DND-41 (cell line): ENCODE measurements at regions not wholly inside any gene's neighbourhood (a gene's known extent, or its start where the extent isn't known, plus 50 kb on each side); places are given as distances from the start of the nearest gene placed in this dataset.
"Not testable (repeated sequence)": the region's sequence is repeated elsewhere in the genome, so short reads cannot be mapped to it uniquely, and the experiment has no call there.

Experiments used
- ATAC-seq: fragments of 200-7000 bp; cut with Tn5 transposase; 3 replicates; pipeline ENCODE4 v1.9.1; 2021; ENCODE audit warnings: low read depth; ENCODE audit not compliant: insufficient read depth
- DNase-seq: peaks from one replicate; pipeline ENCODE4 v3.0.0-alpha.2; 2020
- H2AFZ ChIP-seq: 2 replicates; pipeline ENCODE4 v1.6.0; 2012; ENCODE audit warnings: low read depth, low read length
- H3K27ac ChIP-seq: 2 replicates; pipeline ENCODE4 v1.5.1; 2012; ENCODE audit warnings: low read length, inconsistent platforms
- H3K27me3 ChIP-seq: fragments of 200-600 bp; sonication (generic); 2 replicates; pipeline ENCODE4 v1.6.0; 2012; ENCODE audit warnings: low read length, mild to moderate bottlenecking, inconsistent platforms; ENCODE audit not compliant: insufficient read depth, poor library complexity
- H3K36me3 ChIP-seq: 2 replicates; pipeline ENCODE4 v1.5.1; 2012; ENCODE audit warnings: low read length, inconsistent platforms; ENCODE audit not compliant: insufficient read depth
- H3K4me1 ChIP-seq: 2 replicates; pipeline ENCODE4 v1.5.1; 2012; ENCODE audit warnings: mild to moderate bottlenecking, low read length; ENCODE audit not compliant: insufficient read depth
- H3K4me2 ChIP-seq: 2 replicates; pipeline ENCODE4 v1.6.0; 2012; ENCODE audit warnings: mild to moderate bottlenecking, moderate library complexity, low read length, inconsistent platforms; ENCODE audit not compliant: insufficient read depth
- H3K4me3 ChIP-seq, 2 experiments: fragments of 200-600 bp in 1 of 2; shearing (Covaris generic) in 1 of 2; 2 replicates each; pipeline ENCODE4 v1.5.1; 2012 to 2016; ENCODE audit warnings: inconsistent platforms in 2 of 2, low read length in 2 of 2, mild to moderate bottlenecking in 2 of 2, low read depth in 1 of 2, moderate library complexity in 1 of 2
- H3K79me2 ChIP-seq: 2 replicates; pipeline ENCODE4 v1.6.0; 2012; ENCODE audit warnings: low read length, inconsistent platforms; ENCODE audit not compliant: insufficient read depth
- H3K9ac ChIP-seq: 2 replicates; pipeline ENCODE4 v1.6.0; 2012; ENCODE audit warnings: low read depth, mild to moderate bottlenecking, inconsistent platforms, low read length, moderate library complexity
- H3K9me3 ChIP-seq: 2 replicates; pipeline ENCODE4 v1.5.1; 2012; ENCODE audit warnings: low read length, moderate library complexity, mild to moderate bottlenecking, inconsistent platforms; ENCODE audit not compliant: insufficient read depth, severe bottlenecking
- H4K20me1 ChIP-seq: 2 replicates; pipeline ENCODE4 v1.6.0; 2012; ENCODE audit warnings: low read length; ENCODE audit not compliant: insufficient read depth

DNA sequence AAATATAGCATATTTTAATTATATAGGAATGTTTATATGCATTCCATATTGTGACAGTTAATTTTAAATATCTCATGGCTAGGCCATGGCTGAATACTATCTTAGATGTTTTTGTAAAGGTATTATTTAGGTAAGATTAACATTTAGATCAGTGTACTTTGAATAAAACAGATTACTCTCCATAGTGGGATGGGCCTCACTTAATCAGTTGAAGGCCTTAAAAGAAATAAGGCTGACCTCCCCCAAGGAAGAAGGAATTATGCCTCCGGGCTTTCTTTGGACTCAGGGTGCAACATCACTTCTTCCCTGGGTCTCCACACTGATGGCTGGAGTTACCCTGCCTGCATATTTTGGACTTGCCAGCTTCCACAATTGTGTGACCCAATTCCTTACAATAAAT lies 113.4 kb downstream of the SEPTIN7 start:
- not testable (repeated sequence) for H3K79me2 ChIP-seq, DNase-seq, H3K9ac ChIP-seq, ATAC-seq, H4K20me1 ChIP-seq, H3K27ac ChIP-seq, H2AFZ ChIP-seq, H3K4me1 ChIP-seq, H3K4me3 ChIP-seq, H3K4me2 ChIP-seq, H3K9me3 ChIP-seq, H3K36me3 ChIP-seq, H3K27me3 ChIP-seq

- ATAC-seq: not testable (repeated sequence)
Measured at GRCh38 chr7:35915247-35915955, 114.5 kb downstream of the SEPTIN7 start.

DNA sequence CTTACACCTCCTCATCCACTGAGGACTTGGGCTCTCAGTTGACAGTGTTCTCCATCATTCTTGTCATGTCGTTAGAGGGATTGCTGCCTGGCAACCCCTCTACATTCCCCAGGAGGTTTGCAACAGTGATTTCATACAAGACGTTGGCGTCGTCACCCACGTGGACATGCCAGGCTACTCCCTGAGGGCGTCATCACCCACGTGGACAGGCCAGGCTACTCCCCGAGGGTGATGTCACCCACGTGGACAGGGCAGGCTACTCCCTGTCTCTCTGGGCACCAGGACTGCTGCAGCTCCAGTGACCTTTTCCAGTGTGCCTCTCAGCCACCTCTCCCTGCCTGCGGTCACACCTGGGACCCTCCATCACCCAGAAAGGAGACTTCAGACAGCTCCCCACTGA lies 117.4 kb downstream of the SEPTIN7 start:
- not testable (repeated sequence) for DNase-seq, H3K9me3 ChIP-seq, ATAC-seq, H3K36me3 ChIP-seq, H3K9ac ChIP-seq, H4K20me1 ChIP-seq, H3K4me2 ChIP-seq, H3K79me2 ChIP-seq, H3K27me3 ChIP-seq, H3K27ac ChIP-seq, H2AFZ ChIP-seq, H3K4me3 ChIP-seq
- H3K4me1 ChIP-seq: peaks cover 10% of the 10 kb centered on the region

More at GRCh38 chr7:35915247-35915955, 114.5 kb downstream of the SEPTIN7 start:
- not testable (repeated sequence) for H3K36me3 ChIP-seq, H3K27me3 ChIP-seq, H3K79me2 ChIP-seq, H4K20me1 ChIP-seq, DNase-seq, H2AFZ ChIP-seq, H3K4me3 ChIP-seq, H3K4me2 ChIP-seq, H3K9ac ChIP-seq, H3K9me3 ChIP-seq, H3K27ac ChIP-seq
- peaks cover 10% of the 10 kb centered on the region for H3K4me1 ChIP-seq

DNA sequence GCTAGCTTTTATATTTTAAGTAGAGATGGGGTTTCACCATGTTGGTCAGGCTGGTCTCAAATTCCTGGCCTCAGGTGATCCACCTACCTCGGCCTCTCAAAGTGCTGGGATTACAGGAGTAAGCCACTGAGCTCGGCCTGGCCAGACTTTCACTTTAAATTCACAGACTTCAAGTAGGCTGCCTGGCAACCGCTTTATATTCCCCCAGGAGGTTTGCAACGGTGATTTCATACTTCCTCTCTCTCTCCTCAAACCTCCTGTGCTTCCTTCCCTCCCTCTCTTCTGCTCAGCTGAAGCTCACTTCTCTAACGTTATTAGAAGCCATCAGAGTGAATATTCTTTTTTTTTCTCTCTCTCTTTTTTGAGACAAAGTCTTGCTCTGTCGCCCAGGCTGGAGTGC lies 118.8 kb downstream of the SEPTIN7 start:
- H3K9me3 ChIP-seq, H3K79me2 ChIP-seq, H3K27me3 ChIP-seq, H3K4me2 ChIP-seq, H3K4me3 ChIP-seq, H3K9ac ChIP-seq, H3K36me3 ChIP-seq, H3K27ac ChIP-seq, H2AFZ ChIP-seq, H4K20me1 ChIP-seq: not testable (repeated sequence)
- peaks cover 10% of the 10 kb centered on the region for H3K4me1 ChIP-seq
- ATAC-seq (peak; percentile 68), DNase-seq (peak; percentile 32)

DNA sequence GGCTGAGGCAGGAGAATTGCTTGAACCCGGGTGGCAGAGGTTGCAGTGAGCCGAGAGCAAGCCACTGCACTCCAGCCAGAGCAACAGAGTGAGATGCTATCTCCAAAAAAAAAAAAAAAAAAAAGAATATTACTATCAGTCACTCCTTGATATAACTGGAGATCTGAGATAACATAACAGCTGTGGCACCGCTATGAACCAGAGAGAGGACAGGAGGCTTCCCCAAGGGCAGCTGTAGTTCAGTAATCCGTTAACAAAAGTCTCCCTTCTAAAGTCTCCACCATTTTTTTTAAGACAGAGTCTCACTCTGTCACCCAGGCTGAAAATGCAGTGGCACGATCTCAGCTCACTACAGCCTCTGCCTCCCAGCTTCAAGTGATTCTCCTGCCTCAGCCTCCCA lies 120.5 kb downstream of the SEPTIN7 start:
- H3K36me3 ChIP-seq, H3K4me3 ChIP-seq, H3K27ac ChIP-seq, DNase-seq, ATAC-seq, H3K9me3 ChIP-seq, H2AFZ ChIP-seq, H4K20me1 ChIP-seq, H3K9ac ChIP-seq, H3K27me3 ChIP-seq, H3K79me2 ChIP-seq, H3K4me2 ChIP-seq: not testable (repeated sequence)
- peaks cover 10% of the 10 kb centered on the region for H3K4me1 ChIP-seq

DNA sequence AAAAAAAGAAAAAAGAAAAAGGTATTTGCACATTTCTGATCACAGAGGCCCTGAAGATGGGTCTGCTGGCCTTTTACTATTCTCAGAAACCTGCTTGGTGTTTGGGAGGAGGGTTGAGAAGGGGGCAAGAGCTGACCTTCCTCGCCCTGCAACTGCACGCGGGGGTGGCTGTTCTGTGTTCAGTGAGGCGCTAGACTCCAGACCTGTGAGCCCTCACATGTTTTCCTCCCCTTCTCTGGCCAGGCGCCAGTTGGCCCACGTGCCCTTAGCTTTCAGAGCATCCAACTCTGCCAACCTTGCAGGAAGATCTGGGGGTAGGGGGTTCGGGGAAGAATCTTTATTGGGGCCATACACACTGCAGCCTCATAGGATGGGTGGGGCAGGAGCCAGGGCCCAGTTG lies 123.8 kb downstream of the SEPTIN7 start:
- not testable (repeated sequence) for H3K27me3 ChIP-seq, H3K9me3 ChIP-seq, H3K4me2 ChIP-seq, DNase-seq, H3K27ac ChIP-seq, H3K36me3 ChIP-seq, H4K20me1 ChIP-seq, ATAC-seq, H3K4me3 ChIP-seq, H3K9ac ChIP-seq, H3K79me2 ChIP-seq, H2AFZ ChIP-seq, H3K4me1 ChIP-seq

DNA sequence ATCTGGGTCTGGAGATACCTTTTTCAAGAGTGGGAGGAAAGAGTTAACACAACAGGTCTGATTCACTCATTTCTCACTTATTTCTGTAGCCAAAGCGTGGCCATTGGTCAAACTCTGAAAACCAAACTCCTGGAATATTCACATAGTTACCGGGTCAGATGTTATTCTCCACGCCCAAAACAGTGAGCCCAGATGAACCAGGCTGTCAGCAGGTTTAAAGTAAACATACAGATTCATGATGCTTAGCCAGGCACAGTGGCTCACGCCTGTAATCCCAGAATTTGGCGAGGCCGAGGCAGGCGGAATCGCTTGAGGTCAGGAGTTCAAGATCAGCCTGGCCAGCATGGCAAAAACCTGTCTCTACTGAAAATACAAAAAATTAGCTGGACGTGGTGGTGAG lies 126.1 kb downstream of the SEPTIN7 start:
- not testable (repeated sequence) for H3K4me3 ChIP-seq, H3K36me3 ChIP-seq, H3K4me2 ChIP-seq

GRCh38 chr7:35931134-35931533 lies 130.3 kb downstream of the SEPTIN7 start:
- not testable (repeated sequence) for H3K79me2 ChIP-seq, H2AFZ ChIP-seq, DNase-seq, H3K4me2 ChIP-seq, H3K27ac ChIP-seq, H3K36me3 ChIP-seq, H3K27me3 ChIP-seq, ATAC-seq, H4K20me1 ChIP-seq, H3K9me3 ChIP-seq, H3K4me1 ChIP-seq, H3K4me3 ChIP-seq, H3K9ac ChIP-seq

More for the DNA sequence above, 126.1 kb downstream of the SEPTIN7 start:
- not testable (repeated sequence) for H4K20me1 ChIP-seq, H3K79me2 ChIP-seq, H3K9me3 ChIP-seq, H3K4me1 ChIP-seq, H3K27ac ChIP-seq, ATAC-seq, DNase-seq, H3K27me3 ChIP-seq, H2AFZ ChIP-seq, H3K9ac ChIP-seq
